ENCODE measurements at regions not wholly inside any gene's neighbourhood (a gene's known extent, or its start where the extent isn't known, plus 50 kb on each side); places are given as distances from the start of the nearest gene placed in this dataset.

GRCh38 chr18:51541230-51541629 is 343.7 kb upstream of the MEX3C start:
- no peak for TF ChIP-seq REST (IDR thresholded peaks at IDR 0.05; ENCODE audit: insufficient replicate concordance, low read depth)
- TF ChIP-seq SPI1 (IDR thresholded peaks at IDR 0.05; ENCODE audit: borderline replicate concordance, low read depth): no peak
- TF ChIP-seq POLR2AphosphoS5 (IDR thresholded peaks at IDR 0.05; ENCODE audit: low read depth): no peak
- no peak for TF ChIP-seq GABPA (IDR thresholded peaks at IDR 0.05; ENCODE audit: low read depth)
- TF ChIP-seq, protein P1, sequence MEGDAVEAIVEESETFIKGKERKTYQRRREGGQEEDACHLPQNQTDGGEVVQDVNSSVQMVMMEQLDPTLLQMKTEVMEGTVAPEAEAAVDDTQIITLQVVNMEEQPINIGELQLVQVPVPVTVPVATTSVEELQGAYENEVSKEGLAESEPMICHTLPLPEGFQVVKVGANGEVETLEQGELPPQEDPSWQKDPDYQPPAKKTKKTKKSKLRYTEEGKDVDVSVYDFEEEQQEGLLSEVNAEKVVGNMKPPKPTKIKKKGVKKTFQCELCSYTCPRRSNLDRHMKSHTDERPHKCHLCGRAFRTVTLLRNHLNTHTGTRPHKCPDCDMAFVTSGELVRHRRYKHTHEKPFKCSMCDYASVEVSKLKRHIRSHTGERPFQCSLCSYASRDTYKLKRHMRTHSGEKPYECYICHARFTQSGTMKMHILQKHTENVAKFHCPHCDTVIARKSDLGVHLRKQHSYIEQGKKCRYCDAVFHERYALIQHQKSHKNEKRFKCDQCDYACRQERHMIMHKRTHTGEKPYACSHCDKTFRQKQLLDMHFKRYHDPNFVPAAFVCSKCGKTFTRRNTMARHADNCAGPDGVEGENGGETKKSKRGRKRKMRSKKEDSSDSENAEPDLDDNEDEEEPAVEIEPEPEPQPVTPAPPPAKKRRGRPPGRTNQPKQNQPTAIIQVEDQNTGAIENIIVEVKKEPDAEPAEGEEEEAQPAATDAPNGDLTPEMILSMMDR (IDR thresholded peaks at IDR 0.05; ENCODE audit: insufficient read depth, low read length): no peak
- no peaks in the 10 kb centered on the region for H3K27me3 ChIP-seq (ENCODE audit: insufficient read depth, poor library complexity, severe bottlenecking)
- H3K4me3 ChIP-seq (replicated peaks; ENCODE audit: insufficient read depth, low read length): no peak overlapping the region
- no peak overlapping the region for H3K27ac ChIP-seq (replicated peaks)
- no peak for DNase-seq (ENCODE audit: low read depth in 1 of 2, low spot score in 1 of 2)

DNA sequence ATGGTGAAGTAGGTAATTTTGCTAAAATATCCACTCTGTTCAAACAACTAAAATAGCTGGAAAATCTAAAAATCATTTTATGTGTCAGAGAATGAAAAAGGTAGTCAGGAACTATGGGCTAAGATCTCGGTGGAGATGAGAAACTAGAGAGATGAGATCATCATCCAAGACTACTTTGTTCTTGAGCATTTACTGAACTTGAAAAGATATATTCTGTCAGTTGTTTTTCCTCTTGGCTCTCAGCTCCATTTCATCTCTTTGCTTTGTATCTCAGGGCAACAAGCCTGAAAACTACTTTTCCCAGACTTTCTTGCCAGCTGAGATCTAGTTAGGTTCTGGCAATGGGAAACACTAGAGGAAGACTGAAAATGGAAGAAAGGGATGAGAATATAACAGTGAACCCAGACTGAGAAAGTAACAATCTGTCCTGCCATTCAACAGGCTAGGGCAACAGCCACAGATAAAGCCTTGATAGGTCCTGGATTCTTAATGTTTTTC is 346.2 kb upstream of the MEX3C start:
- H3K4me3 ChIP-seq (replicated peaks; ENCODE audit: insufficient read depth, low read length): no peak overlapping the region
- DNase-seq (ENCODE audit: low read depth in 1 of 2, low spot score in 1 of 2): no peak
- no peak overlapping the region for H3K27ac ChIP-seq (replicated peaks)
- H3K27me3 ChIP-seq (ENCODE audit: insufficient read depth, poor library complexity, severe bottlenecking): no peaks in the 10 kb centered on the region
- TF ChIP-seq, protein P1 (IDR thresholded peaks at IDR 0.05; ENCODE audit: insufficient read depth, low read length): no peak

- no peak for DNase-seq (ENCODE audit: low read depth in 1 of 2, low spot score in 1 of 2)
- H3K27me3 ChIP-seq (ENCODE audit: insufficient read depth, poor library complexity, severe bottlenecking): no peaks in the 10 kb centered on the region
- no peak overlapping the region for H3K4me3 ChIP-seq (replicated peaks; ENCODE audit: insufficient read depth, low read length)
- H3K27ac ChIP-seq (replicated peaks): no peak overlapping the region
- TF ChIP-seq GABPA (IDR thresholded peaks at IDR 0.05; ENCODE audit: low read depth) (no peak), POLR2AphosphoS5 (IDR thresholded peaks at IDR 0.05; ENCODE audit: low read depth) (no peak), SPI1 (IDR thresholded peaks at IDR 0.05; ENCODE audit: borderline replicate concordance, low read depth) (no peak), REST (IDR thresholded peaks at IDR 0.05; ENCODE audit: insufficient replicate concordance, low read depth) (no peak)
- TF ChIP-seq, protein P1 (IDR thresholded peaks at IDR 0.05; ENCODE audit: insufficient read depth, low read length): no peak
Observed at GRCh38 chr18:51545446-51545845, 348.0 kb upstream of the MEX3C start.

DNA sequence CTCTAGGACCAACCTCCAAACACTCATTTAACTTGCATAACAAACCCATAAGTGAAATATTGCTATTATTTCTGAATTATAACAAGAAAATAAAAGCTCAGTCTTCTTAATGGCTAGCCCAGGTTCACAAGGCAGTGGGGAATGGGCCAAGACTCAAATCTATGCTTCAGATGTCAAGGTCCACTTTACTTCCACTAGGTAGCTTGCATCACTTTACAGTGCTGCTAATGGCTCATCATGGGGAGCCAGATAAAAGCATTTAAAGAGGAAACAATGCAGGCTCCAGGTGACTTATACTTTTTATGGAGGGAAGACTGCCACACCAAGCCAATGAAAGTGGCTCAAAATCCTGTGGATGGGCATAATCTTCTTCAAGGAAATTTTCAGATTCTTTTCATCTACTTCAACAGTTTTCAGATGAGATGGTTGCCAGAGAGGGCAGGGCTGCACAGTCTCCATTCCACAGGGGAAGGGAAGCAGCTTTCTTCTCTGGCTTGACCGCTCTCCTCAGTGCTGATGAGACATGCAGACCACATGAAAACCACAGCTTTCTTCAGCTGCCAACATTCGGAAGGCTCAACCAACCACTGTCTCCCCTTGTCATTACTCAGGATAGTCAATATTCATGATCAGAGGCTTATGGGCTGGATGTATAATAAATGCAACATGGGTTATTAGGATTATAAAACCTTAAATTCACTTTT is 361.9 kb upstream of the MEX3C start:
- TF ChIP-seq REST (IDR thresholded peaks at IDR 0.05; ENCODE audit: insufficient replicate concordance, low read depth) (no peak), GABPA (IDR thresholded peaks at IDR 0.05; ENCODE audit: low read depth) (no peak), POLR2AphosphoS5 (IDR thresholded peaks at IDR 0.05; ENCODE audit: low read depth) (no peak), SPI1 (IDR thresholded peaks at IDR 0.05; ENCODE audit: borderline replicate concordance, low read depth) (no peak)
- TF ChIP-seq, protein P1 (IDR thresholded peaks at IDR 0.05; ENCODE audit: insufficient read depth, low read length): no peak
- Histone ChIP-seq H3K27me3 (ENCODE audit: insufficient read depth, poor library complexity, severe bottlenecking) (peaks cover 9% of the 10 kb centered on the region), H3K27ac (replicated peaks) (no peak overlapping the region), H3K4me3 (replicated peaks; ENCODE audit: insufficient read depth, low read length) (no peak overlapping the region)
- no peak for DNase-seq (ENCODE audit: low read depth in 1 of 2, low spot score in 1 of 2)

Data from HL-60 (cell line).